DOHH2 (cell line): ENCODE measurements at regions not wholly inside any gene's neighbourhood (a gene's known extent, or its start where the extent isn't known, plus 50 kb on each side); places are given as distances from the start of the nearest gene placed in this dataset.

Experiments
- H3F3A ChIP-seq: fragments of 200-600 bp; sonication (generic), shearing (Covaris generic); 2 replicates; pipeline ENCODE4 v1.6.0; 2016; ENCODE audit warnings: antibody characterized with exemption, mild to moderate bottlenecking; ENCODE audit not compliant: control insufficient read depth, insufficient read depth
- H3K27ac ChIP-seq: fragments of 200-600 bp; sonication (generic); 2 replicates; pipeline ENCODE4 v1.5.1; 2014; ENCODE audit warnings: low read depth, mild to moderate bottlenecking, low read length, moderate library complexity
- H3K27me3 ChIP-seq: fragments of 200-600 bp; sonication (generic); 2 replicates; pipeline ENCODE4 v1.6.1; 2014; ENCODE audit warnings: mild to moderate bottlenecking, low read length, mixed read lengths; ENCODE audit not compliant: control insufficient read depth
- H3K36me3 ChIP-seq: fragments of 200-600 bp; sonication (generic); 2 replicates; pipeline ENCODE4 v1.6.1; 2014; ENCODE audit warnings: mild to moderate bottlenecking, low read length, moderate library complexity, mixed read lengths; ENCODE audit not compliant: control insufficient read depth
- H3K4me1 ChIP-seq: fragments of 200-600 bp; sonication (generic); 2 replicates; pipeline ENCODE4 v1.6.1; 2014; ENCODE audit warnings: mild to moderate bottlenecking, low read length, mixed read lengths; ENCODE audit not compliant: control insufficient read depth
- H3K4me2 ChIP-seq: fragments of 200-600 bp; sonication (generic); 2 replicates; pipeline ENCODE4 v1.6.0; 2014; ENCODE audit warnings: mild to moderate bottlenecking, low read length, moderate library complexity
- H3K4me3 ChIP-seq: fragments of 200-600 bp; sonication (generic); 2 replicates; pipeline ENCODE4 v1.5.1; 2014; ENCODE audit warnings: mild to moderate bottlenecking, low read length, mixed read lengths
- H3K79me2 ChIP-seq: fragments of 200-600 bp; sonication (generic); 2 replicates; pipeline ENCODE4 v1.6.1; 2014; ENCODE audit warnings: mild to moderate bottlenecking, low read length, mixed read lengths; ENCODE audit not compliant: control insufficient read depth
- H3K9me2 ChIP-seq: fragments of 200-600 bp; sonication (generic); replicated peaks from 2 replicates; pipeline ENCODE4 v1.6.1; 2014; ENCODE audit warnings: mild to moderate bottlenecking, low read length, mixed read lengths; ENCODE audit not compliant: control insufficient read depth
- H3K9me3 ChIP-seq: fragments of 200-600 bp; sonication (generic); 2 replicates; pipeline ENCODE4 v1.6.1; 2014; ENCODE audit warnings: antibody characterized with exemption, low read length, mixed read lengths; ENCODE audit not compliant: control insufficient read depth, insufficient read depth
- H4K20me1 ChIP-seq: fragments of 200-600 bp; sonication (generic); 2 replicates; pipeline ENCODE4 v1.6.0; 2014; ENCODE audit warnings: low read depth, mild to moderate bottlenecking, antibody characterized with exemption, low read length, moderate library complexity; ENCODE audit not compliant: control insufficient read depth, insufficient read depth
- EZH2phosphoT487 ChIP-seq: fragments of 200-600 bp; sonication (generic); IDR thresholded peaks from 2 replicates; pipeline ENCODE4 v1.6.1; 2017; ENCODE audit warnings: borderline replicate concordance, mild to moderate bottlenecking, antibody characterized with exemption, low read length, moderate library complexity, mixed read lengths
- TF ChIP-seq, protein P1 (sequence below): fragments of 200-600 bp; sonication (generic); IDR thresholded peaks from one replicate; pipeline ENCODE4 v1.5.1; 2014; ENCODE audit warnings: antibody characterized with exemption, mild to moderate bottlenecking, low read depth, low read length; ENCODE audit not compliant: poor library complexity, severe bottlenecking

DNA sequence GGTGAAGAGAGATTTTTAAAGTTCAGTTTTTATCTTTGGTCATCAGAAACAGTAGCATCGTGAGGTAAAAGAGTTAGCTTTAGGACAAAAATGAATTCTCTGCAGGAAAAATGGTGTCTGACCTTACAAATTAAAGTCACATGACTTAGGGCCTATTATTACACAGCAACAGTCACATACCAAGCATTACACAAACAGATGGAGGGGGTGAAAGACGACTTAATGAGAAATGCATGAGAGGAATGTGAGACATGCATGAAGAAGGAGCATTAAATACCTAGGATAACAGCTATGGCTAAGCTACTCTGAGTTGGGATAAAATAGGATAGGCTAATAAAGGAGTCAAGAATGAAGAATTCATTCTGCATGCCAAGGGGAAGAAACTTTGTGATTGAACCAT is 77.5 kb downstream of the BLID start:
- no peaks in the 10 kb centered on the region for H3K27me3 ChIP-seq
- no peaks in the 10 kb centered on the region for H3K79me2 ChIP-seq
- H3K4me2 ChIP-seq: no peak overlapping the region
- H3F3A ChIP-seq: no peaks in the 10 kb centered on the region
- no peaks in the 10 kb centered on the region for H3K9me3 ChIP-seq
- H3K36me3 ChIP-seq: no peaks in the 10 kb centered on the region
- H3K9me2 ChIP-seq: no peaks in the 10 kb centered on the region
- TF ChIP-seq, protein P1, sequence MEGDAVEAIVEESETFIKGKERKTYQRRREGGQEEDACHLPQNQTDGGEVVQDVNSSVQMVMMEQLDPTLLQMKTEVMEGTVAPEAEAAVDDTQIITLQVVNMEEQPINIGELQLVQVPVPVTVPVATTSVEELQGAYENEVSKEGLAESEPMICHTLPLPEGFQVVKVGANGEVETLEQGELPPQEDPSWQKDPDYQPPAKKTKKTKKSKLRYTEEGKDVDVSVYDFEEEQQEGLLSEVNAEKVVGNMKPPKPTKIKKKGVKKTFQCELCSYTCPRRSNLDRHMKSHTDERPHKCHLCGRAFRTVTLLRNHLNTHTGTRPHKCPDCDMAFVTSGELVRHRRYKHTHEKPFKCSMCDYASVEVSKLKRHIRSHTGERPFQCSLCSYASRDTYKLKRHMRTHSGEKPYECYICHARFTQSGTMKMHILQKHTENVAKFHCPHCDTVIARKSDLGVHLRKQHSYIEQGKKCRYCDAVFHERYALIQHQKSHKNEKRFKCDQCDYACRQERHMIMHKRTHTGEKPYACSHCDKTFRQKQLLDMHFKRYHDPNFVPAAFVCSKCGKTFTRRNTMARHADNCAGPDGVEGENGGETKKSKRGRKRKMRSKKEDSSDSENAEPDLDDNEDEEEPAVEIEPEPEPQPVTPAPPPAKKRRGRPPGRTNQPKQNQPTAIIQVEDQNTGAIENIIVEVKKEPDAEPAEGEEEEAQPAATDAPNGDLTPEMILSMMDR: no peak
- TF ChIP-seq EZH2phosphoT487: no peak
- H3K4me1 ChIP-seq: no peaks in the 10 kb centered on the region
- H3K4me3 ChIP-seq: no peak overlapping the region
- no peak overlapping the region for H3K27ac ChIP-seq
- H4K20me1 ChIP-seq: no peaks in the 10 kb centered on the region

DNA sequence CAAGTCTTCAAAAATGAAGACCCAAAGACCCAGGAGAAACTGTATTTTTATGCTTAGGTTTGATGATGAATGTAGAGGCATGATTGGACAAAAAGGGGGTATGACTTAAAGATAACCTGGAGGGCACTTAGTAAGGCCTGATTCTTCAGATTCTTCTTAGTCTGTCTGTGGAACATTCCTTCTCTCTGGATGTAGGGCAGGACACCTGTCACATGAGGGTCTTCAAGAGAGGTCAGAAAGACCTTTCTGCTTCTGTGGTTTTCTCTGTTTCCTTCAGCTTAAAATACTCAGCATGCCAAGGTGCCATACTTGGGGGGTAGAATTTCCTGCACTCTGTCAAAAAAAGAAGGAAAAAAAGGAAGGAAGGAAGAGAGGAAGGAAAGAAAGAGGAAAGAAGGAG is 78.1 kb downstream of the BLID start:
- Histone ChIP-seq H4K20me1 (no peaks in the 10 kb centered on the region), H3K27ac (no peak overlapping the region), H3K79me2 (no peaks in the 10 kb centered on the region), H3K9me2 (no peaks in the 10 kb centered on the region), H3K4me2 (no peak overlapping the region), H3K36me3 (no peaks in the 10 kb centered on the region), H3K27me3 (no peaks in the 10 kb centered on the region), H3K9me3 (no peaks in the 10 kb centered on the region), H3K4me1 (no peaks in the 10 kb centered on the region), H3K4me3 (no peak overlapping the region), H3F3A (no peaks in the 10 kb centered on the region)
- TF ChIP-seq EZH2phosphoT487: no peak
- TF ChIP-seq, protein P1: no peak

DNA sequence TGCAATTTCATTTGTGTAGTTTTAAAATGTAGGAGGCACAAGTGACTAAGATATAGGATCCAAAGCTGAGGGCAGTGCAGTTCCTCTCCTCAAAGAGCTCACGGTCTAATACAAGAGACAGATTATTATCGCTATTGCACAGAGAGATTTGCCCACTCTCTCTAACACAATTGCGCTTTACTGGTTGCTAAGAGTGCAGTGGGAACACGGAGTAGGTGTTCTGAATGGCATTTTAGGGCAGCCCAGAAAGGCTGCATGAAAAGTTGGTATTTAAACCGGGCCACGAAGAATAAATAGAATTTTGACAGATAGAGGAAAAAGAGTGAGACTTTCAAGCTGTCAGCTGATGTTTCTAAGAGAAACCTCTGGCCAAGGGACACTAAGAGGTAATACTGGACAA is 79.5 kb downstream of the BLID start:
- Histone ChIP-seq H3K27me3 (no peaks in the 10 kb centered on the region), H3K4me2 (no peak overlapping the region), H3K27ac (no peak overlapping the region), H3K36me3 (no peaks in the 10 kb centered on the region), H3K4me3 (no peak overlapping the region), H3F3A (no peaks in the 10 kb centered on the region), H4K20me1 (no peaks in the 10 kb centered on the region), H3K9me3 (no peaks in the 10 kb centered on the region), H3K4me1 (no peaks in the 10 kb centered on the region), H3K9me2 (no peaks in the 10 kb centered on the region), H3K79me2 (no peaks in the 10 kb centered on the region)
- TF ChIP-seq, protein P1: no peak
- TF ChIP-seq EZH2phosphoT487: no peak

DNA sequence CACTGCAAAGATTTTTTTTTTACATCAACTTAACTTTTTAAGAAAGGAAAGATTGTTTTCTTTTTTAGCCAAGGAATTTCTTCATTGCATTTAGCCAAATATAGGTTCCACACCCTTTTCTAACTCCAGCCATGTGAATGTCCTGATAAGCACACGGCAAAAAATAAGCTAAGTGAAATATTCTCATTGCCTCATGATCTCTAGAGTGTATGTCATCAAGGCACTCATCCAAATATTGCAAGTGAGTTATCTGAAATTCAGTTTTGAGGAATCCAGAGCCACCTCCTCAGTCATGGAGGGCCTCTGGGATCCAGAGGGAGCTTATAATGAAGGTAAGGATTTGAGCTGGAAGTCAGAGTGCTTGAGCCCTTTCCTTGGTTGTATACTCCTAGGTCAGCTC is 80.0 kb downstream of the BLID start:
- Histone ChIP-seq H3K9me2 (no peaks in the 10 kb centered on the region), H3K27me3 (no peaks in the 10 kb centered on the region), H3K36me3 (no peaks in the 10 kb centered on the region), H3K4me2 (no peak overlapping the region), H4K20me1 (no peaks in the 10 kb centered on the region), H3K27ac (no peak overlapping the region), H3K9me3 (no peaks in the 10 kb centered on the region), H3K4me1 (no peaks in the 10 kb centered on the region), H3K4me3 (no peak overlapping the region), H3K79me2 (no peaks in the 10 kb centered on the region), H3F3A (no peaks in the 10 kb centered on the region)
- TF ChIP-seq, protein P1: no peak
- TF ChIP-seq EZH2phosphoT487: no peak
